D721Med (cell line): ENCODE measurements at regions not wholly inside any gene's neighbourhood (a gene's known extent, or its start where the extent isn't known, plus 50 kb on each side); places are given as distances from the start of the nearest gene placed in this dataset.

Experiments used
- DNase-seq: peaks from one replicate; pipeline ENCODE4 v3.0.0; 2011; ENCODE audit warnings: low spot score; ENCODE audit not compliant: insufficient read length
- FAIRE-seq: peaks from 2 replicates; lab custom pipeline; 2011; peaks lifted over from hg19 to GRCh38; lab: Jason Lieb, UNC
- CTCF ChIP-seq: IDR thresholded peaks from 2 replicates; pipeline ENCODE4 v1.5.1; 2012; ENCODE audit warnings: mild to moderate bottlenecking, control low read depth; ENCODE audit not compliant: insufficient read depth; ENCODE audit errors: missing control alignments

GRCh38 chr12:20120403-20120725, 248.0 kb upstream of the PDE3A start:
- FAIRE-seq (no peak), DNase-seq (no peak)
- no peak for TF ChIP-seq CTCF

DNA sequence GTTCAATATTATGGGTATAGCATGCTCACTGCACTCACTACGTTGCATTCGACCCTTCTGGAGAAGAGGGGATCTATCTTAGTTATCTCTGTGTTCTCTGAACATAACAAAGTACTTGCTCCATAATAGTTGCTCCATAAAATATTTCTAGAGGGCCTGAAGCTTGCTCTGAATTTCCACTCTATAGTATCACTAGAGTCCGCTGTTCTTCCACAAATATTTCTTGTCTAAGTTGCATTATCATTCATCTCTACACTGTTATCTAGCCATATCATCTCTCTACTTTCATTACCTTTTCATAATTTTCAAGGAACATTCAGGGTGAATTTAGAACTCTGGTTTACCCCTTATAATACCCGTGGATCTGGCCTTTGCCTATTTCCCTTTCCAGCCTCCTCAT, 246.1 kb upstream of the PDE3A start:
- DNase-seq (no peak), FAIRE-seq (no peak)
- TF ChIP-seq CTCF: peak; percentile 12

GRCh38 chr12:20123465-20123864, 244.9 kb upstream of the PDE3A start:
- no peak for TF ChIP-seq CTCF
- DNase-seq (no peak), FAIRE-seq (no peak)

GRCh38 chr12:20125276-20125798, 243.0 kb upstream of the PDE3A start:
- no peak for TF ChIP-seq CTCF
- DNase-seq (no peak), FAIRE-seq (no peak)

DNA sequence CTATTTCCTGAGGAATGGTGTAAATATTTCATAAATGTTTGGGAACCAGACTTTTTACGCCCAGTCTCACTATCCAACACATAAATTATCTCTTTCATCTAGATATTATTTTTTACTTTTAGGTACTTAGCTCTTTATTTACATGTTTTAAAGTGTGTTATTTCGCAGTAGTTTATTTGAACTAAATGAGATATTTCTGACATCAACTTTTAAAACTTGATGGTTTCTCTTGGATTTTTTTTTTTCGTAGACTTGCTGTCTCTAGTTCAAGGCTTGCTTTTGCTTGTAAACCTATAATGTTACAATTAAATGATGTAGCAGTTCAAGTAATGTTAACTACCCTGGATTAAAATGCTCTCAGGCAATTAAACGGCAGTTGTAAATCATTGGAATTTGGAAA, 241.7 kb upstream of the PDE3A start:
- DNase-seq (no peak), FAIRE-seq (no peak)
- no peak for TF ChIP-seq CTCF

DNA sequence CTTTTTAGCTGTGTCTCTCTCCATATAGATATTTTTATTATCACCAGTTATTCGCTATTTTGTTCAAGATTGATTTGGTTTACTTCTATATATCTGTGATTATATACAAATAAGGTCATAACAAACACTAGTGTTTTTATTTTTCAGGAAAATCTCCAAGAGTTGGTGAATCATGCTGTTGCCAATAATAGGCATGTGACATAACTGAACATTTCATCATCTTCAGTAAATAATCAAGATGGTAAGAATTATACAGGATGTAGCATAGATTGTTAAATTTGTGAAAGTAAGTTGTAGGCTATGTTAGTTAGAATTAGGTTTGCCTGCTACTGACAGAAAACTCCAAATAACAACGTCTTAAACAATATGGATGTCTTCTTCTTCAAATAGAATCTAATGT, 240.9 kb upstream of the PDE3A start:
- TF ChIP-seq CTCF: no peak
- no peak for DNase-seq
- FAIRE-seq: no peak

- TF ChIP-seq CTCF: no peak
- FAIRE-seq (no peak), DNase-seq (no peak)
These were observed 239.4 kb upstream of the PDE3A start for GRCh38 chr12:20128928-20129327.
